ENCODE measurements at regions not wholly inside any gene's neighbourhood (a gene's known extent, or its start where the extent isn't known, plus 50 kb on each side); places are given as distances from the start of the nearest gene placed in this dataset.

DNA sequence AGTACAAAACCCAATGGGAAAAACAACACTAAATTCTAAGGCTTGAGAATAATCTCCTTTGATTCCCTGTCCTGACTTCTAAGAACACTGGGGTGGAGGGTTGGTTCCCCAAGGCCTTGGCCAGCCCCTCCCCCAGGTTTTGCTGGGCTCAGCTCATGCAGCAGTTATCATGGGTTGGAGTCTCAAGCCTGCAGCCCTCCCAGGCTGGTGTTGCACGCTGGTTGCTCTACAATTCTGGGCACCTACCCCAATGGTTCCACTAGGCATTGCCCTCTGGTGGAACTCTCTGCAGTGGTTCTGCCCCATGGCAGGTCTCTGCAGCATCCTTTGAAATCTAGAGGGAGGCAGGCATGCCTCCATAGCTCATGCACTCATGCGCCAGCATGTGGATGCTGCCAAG, 184.4 kb upstream of the PALMD start:
- Histone ChIP-seq H3K36me3 (ENCODE audit: insufficient read depth, low read length, poor library complexity, severe bottlenecking) (no peaks in the 10 kb centered on the region), H3K9me3 (ENCODE audit: low read depth, low read length, poor library complexity, severe bottlenecking) (no peaks in the 10 kb centered on the region), H3K4me3 (ENCODE audit: low read depth, low read length, poor library complexity, severe bottlenecking) (no peak overlapping the region), H3K27ac (ENCODE audit: low read depth, low read length, poor library complexity, severe bottlenecking) (no peak overlapping the region), H3K4me1 (ENCODE audit: insufficient read depth, low read length, poor library complexity, severe bottlenecking) (peaks cover 5% of the 10 kb centered on the region), H3K27me3 (replicated peaks; ENCODE audit: insufficient read depth, low read depth, low read length, poor library complexity) (no peaks in the 10 kb centered on the region)
- CTCF ChIA-PET: no interaction called here
- no peak for DNase-seq (ENCODE audit: low spot score)
- POLR2A ChIA-PET (ENCODE audit: low non-redundant PET): no interaction called here
- no TSS peak for BruUV-seq (replicated peaks)
- intact Hi-C loops (cut with micrococcal nuclease; ENCODE audit: unreplicated experiment): no loop called here
- TF ChIP-seq, protein P1, sequence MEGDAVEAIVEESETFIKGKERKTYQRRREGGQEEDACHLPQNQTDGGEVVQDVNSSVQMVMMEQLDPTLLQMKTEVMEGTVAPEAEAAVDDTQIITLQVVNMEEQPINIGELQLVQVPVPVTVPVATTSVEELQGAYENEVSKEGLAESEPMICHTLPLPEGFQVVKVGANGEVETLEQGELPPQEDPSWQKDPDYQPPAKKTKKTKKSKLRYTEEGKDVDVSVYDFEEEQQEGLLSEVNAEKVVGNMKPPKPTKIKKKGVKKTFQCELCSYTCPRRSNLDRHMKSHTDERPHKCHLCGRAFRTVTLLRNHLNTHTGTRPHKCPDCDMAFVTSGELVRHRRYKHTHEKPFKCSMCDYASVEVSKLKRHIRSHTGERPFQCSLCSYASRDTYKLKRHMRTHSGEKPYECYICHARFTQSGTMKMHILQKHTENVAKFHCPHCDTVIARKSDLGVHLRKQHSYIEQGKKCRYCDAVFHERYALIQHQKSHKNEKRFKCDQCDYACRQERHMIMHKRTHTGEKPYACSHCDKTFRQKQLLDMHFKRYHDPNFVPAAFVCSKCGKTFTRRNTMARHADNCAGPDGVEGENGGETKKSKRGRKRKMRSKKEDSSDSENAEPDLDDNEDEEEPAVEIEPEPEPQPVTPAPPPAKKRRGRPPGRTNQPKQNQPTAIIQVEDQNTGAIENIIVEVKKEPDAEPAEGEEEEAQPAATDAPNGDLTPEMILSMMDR (conservative IDR thresholded peaks at IDR 0.05; ENCODE audit: low read depth, low read length): no peak
- TF ChIP-seq EZH2 (IDR thresholded peaks at IDR 0.05; ENCODE audit: borderline replicate concordance, low read depth, low read length, poor library complexity, severe bottlenecking): no peak

DNA sequence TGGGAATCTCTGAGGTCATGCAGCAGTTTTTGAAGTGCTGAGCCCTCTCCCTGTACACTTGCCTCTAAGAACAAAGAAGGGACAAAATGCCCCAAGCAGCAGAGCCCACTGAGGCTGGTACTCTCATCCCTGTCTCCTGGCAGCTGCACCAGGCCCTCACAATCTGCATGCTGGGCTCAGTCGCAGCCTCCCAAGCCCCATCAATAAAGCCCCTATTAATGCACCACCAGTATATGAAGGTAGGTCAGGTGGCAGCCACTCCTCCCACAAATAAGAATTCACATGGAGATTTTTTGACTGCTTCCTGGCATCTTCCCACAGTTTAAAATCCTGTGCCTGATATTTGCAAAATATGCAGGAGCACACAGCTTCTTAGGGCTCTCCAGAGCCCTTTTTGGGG, 181.2 kb upstream of the PALMD start:
- Histone ChIP-seq H3K27me3 (replicated peaks; ENCODE audit: insufficient read depth, low read depth, low read length, poor library complexity) (no peaks in the 10 kb centered on the region), H3K27ac (ENCODE audit: low read depth, low read length, poor library complexity, severe bottlenecking) (no peak overlapping the region), H3K36me3 (ENCODE audit: insufficient read depth, low read length, poor library complexity, severe bottlenecking) (no peaks in the 10 kb centered on the region), H3K4me1 (ENCODE audit: insufficient read depth, low read length, poor library complexity, severe bottlenecking) (no peaks in the 10 kb centered on the region), H3K9me3 (ENCODE audit: low read depth, low read length, poor library complexity, severe bottlenecking) (no peaks in the 10 kb centered on the region), H3K4me3 (ENCODE audit: low read depth, low read length, poor library complexity, severe bottlenecking) (no peak overlapping the region)
- no peak for TF ChIP-seq EZH2 (IDR thresholded peaks at IDR 0.05; ENCODE audit: borderline replicate concordance, low read depth, low read length, poor library complexity, severe bottlenecking)
- TF ChIP-seq, protein P1 (conservative IDR thresholded peaks at IDR 0.05; ENCODE audit: low read depth, low read length): no peak
- DNase-seq (ENCODE audit: low spot score): no peak
- intact Hi-C loops (cut with micrococcal nuclease; ENCODE audit: unreplicated experiment): no loop called here
- ChIA-PET CTCF (no interaction called here), POLR2A (ENCODE audit: low non-redundant PET) (no interaction called here)
- BruUV-seq (replicated peaks): no TSS peak

DNA sequence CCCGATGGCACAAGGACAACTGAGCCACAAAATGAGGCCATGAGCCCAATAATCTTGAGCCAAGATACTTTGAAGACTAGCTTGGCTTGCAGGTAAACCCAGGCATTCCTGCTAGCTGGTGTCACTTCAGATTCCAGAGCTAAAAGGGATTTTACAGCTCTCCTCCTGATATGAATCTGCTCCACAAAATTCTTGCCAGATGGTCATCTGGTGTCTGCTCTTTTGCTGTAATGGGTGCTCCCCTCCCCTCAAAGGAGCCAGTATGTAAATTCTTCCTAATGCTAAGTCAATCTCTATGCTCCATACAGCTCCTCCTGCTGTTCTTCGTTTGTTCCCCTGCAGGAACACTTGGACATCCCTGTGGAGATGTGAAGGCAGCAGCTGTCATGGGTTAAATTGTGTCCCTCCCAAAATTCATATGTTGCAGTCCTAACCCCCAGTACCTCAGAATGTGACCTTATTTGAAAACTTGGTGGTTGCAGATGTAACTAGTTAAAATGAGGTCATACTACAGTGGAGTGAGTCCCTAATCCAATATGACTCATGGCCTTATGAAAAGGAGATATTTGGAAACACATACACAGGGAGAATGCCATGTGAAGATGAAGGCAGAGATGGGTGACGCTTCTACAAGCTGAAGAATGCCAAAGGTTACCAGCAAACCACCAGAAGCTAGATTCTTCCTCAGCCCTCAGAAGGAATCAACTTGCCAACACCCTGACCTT, 180.6 kb upstream of the PALMD start:
- Histone ChIP-seq H3K27me3 (replicated peaks; ENCODE audit: insufficient read depth, low read depth, low read length, poor library complexity) (no peaks in the 10 kb centered on the region), H3K4me3 (ENCODE audit: low read depth, low read length, poor library complexity, severe bottlenecking) (no peak overlapping the region), H3K9me3 (ENCODE audit: low read depth, low read length, poor library complexity, severe bottlenecking) (no peaks in the 10 kb centered on the region), H3K36me3 (ENCODE audit: insufficient read depth, low read length, poor library complexity, severe bottlenecking) (no peaks in the 10 kb centered on the region), H3K4me1 (ENCODE audit: insufficient read depth, low read length, poor library complexity, severe bottlenecking) (no peaks in the 10 kb centered on the region), H3K27ac (ENCODE audit: low read depth, low read length, poor library complexity, severe bottlenecking) (no peak overlapping the region)
- no peak for TF ChIP-seq EZH2 (IDR thresholded peaks at IDR 0.05; ENCODE audit: borderline replicate concordance, low read depth, low read length, poor library complexity, severe bottlenecking)
- TF ChIP-seq, protein P1 (conservative IDR thresholded peaks at IDR 0.05; ENCODE audit: low read depth, low read length): no peak
- no TSS peak for BruUV-seq (replicated peaks)
- ChIA-PET CTCF (no interaction called here), POLR2A (ENCODE audit: low non-redundant PET) (no interaction called here)
- no peak for DNase-seq (ENCODE audit: low spot score)
- intact Hi-C loops (cut with micrococcal nuclease; ENCODE audit: unreplicated experiment): no loop called here

Data from A673 (cell line).